ENCODE measurements at regions not wholly inside any gene's neighbourhood (a gene's known extent, or its start where the extent isn't known, plus 50 kb on each side); places are given as distances from the start of the nearest gene placed in this dataset.

DNA sequence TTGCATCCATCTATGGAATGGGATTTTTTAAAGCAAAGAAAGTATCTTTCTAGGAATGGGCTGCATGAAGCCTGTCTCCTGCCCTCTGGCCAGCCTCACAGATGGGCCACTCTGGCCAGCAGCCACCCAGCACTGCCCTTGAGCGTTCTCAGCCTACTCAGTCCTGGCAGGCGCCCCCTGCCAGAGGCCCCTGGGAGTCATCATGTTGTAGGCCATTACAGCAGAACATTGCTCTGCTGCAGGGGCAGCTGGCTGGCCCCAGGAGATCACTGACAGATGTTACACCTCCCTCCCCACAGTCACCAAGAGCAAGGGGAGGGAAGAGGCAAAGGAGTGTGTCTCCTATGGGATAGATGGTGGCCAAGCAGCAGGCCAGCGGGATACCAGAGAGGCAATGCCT is 363.7 kb downstream of the NXPE2 start:
- no peaks in the 10 kb centered on the region for H3K9me3 ChIP-seq
- no peaks in the 10 kb centered on the region for H3K4me1 ChIP-seq
- DNase-seq = no peak
- H3K36me3 ChIP-seq (ENCODE audit: low read depth, missing control alignments) = no peaks in the 10 kb centered on the region
- H3K4me3 ChIP-seq = no peak overlapping the region
- H3K27ac ChIP-seq = no peak overlapping the region
- 70 to 76% methylated on average over 3 of the region's 3 CpGs for WGBS, 2 donors
- intact Hi-C loops (cut with DNase I; ENCODE audit: low total_unique reads) = no loop called here
- no peaks in the 10 kb centered on the region for H3K27me3 ChIP-seq
- TF ChIP-seq POLR2A (IDR thresholded peaks at IDR 0.05) (no peak), CTCF (IDR thresholded peaks at IDR 0.05) (no peak)

DNA sequence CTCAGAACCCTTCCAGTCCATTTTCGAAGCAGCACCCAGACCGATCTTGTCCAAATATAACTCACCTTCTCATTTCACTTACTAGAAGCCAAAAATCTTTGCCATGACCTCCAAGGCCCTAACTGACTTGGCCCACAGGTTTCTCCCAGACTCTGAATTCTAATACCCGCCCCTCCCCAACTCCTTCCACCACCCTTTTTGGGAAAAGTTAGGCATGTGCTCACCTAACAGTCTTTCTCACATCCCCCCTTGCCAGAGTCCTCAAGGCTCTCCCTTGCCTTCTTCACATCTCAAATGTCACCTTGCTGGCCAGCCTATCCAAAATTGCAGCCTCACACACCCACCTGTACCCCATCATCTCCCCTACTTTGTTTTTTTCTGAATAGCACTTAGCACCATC is 369.3 kb downstream of the NXPE2 start:
- DNase-seq = no peak
- H3K36me3 ChIP-seq (ENCODE audit: low read depth, missing control alignments) = no peaks in the 10 kb centered on the region
- no peak overlapping the region for H3K27ac ChIP-seq
- 94 to 98% methylated on average over 3 of the region's 3 CpGs for WGBS, 2 donors
- no peaks in the 10 kb centered on the region for H3K4me1 ChIP-seq
- no peak overlapping the region for H3K4me3 ChIP-seq
- H3K9me3 ChIP-seq = no peaks in the 10 kb centered on the region
- no peaks in the 10 kb centered on the region for H3K27me3 ChIP-seq
- TF ChIP-seq CTCF (IDR thresholded peaks at IDR 0.05) (no peak), POLR2A (IDR thresholded peaks at IDR 0.05) (no peak)
- intact Hi-C loops (cut with DNase I; ENCODE audit: low total_unique reads) = no loop called here

DNA sequence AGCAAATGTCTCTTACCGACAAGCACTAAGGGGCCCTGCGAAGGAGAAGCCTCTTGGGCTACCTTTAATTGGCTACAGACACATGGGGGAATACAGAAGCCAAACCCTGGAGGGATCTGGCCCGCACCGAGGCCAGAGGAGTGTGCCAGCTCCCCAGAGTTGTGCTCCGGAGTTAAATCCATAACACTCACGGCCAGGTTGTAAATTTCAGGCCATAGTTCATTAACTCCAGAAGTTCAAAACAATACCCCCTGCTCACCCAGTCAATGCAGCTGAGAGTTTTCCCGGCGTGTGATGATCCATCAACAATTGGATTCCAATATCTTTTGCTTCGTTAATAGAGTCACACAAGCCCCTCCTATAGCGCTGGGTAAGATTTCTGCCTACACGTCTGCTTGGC is 371.5 kb downstream of the NXPE2 start:
- WGBS, 2 donors = 60 to 65% methylated on average over 11 of the region's 11 CpGs
- intact Hi-C loops (cut with DNase I; ENCODE audit: low total_unique reads) = no loop called here
- H3K4me3 ChIP-seq = no peak overlapping the region
- no peaks in the 10 kb centered on the region for H3K36me3 ChIP-seq (ENCODE audit: low read depth, missing control alignments)
- H3K27me3 ChIP-seq = no peaks in the 10 kb centered on the region
- TF ChIP-seq CTCF (IDR thresholded peaks at IDR 0.05) = no peak
- no peak for TF ChIP-seq POLR2A (IDR thresholded peaks at IDR 0.05)
- no peak for DNase-seq
- H3K4me1 ChIP-seq = no peaks in the 10 kb centered on the region
- no peaks in the 10 kb centered on the region for H3K9me3 ChIP-seq
- no peak overlapping the region for H3K27ac ChIP-seq

DNA sequence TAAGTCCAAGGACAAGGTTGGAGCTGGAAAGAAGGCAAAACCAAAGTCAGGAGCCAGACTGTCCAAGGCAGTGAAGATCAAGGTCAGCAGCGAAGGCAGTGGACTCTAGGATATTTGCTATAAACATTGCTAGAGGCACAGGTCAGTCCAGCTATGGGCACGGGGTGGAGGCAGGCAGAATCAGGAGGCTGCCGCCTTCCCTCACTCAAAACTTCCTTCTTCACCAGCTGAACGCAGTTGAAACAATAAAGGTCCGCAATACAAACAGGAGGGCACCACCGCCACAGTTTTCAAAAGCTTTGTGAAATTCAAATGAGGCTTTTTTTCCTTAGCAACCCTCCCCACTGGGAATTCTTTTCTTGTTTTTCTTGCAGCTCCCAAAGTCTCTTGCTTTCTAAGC is 372.4 kb downstream of the NXPE2 start:
- Histone ChIP-seq H3K27me3 (no peaks in the 10 kb centered on the region), H3K4me1 (no peaks in the 10 kb centered on the region), H3K36me3 (ENCODE audit: low read depth, missing control alignments) (no peaks in the 10 kb centered on the region), H3K4me3 (no peak overlapping the region), H3K27ac (no peak overlapping the region), H3K9me3 (no peaks in the 10 kb centered on the region)
- TF ChIP-seq CTCF (IDR thresholded peaks at IDR 0.05) (no peak), POLR2A (IDR thresholded peaks at IDR 0.05) (no peak)
- WGBS, 2 donors = 55 to 63% methylated on average over 6 of the region's 6 CpGs
- no peak for DNase-seq
- intact Hi-C loops (cut with DNase I; ENCODE audit: low total_unique reads) = no loop called here

GRCh38 chr11:115051938-115052590 is 373.7 kb downstream of the NXPE2 start:
- Histone ChIP-seq H3K27me3 (no peaks in the 10 kb centered on the region), H3K4me1 (no peaks in the 10 kb centered on the region), H3K36me3 (ENCODE audit: low read depth, missing control alignments) (no peaks in the 10 kb centered on the region), H3K9me3 (no peaks in the 10 kb centered on the region), H3K4me3 (no peak overlapping the region), H3K27ac (no peak overlapping the region)
- intact Hi-C loops (cut with DNase I; ENCODE audit: low total_unique reads) = no loop called here
- WGBS, 2 donors = 84 to 90% methylated on average over 6 of the region's 6 CpGs
- no peak for DNase-seq
- TF ChIP-seq POLR2A (IDR thresholded peaks at IDR 0.05) (no peak), CTCF (IDR thresholded peaks at IDR 0.05) (no peak)

Data from testis (tissue), 2 donors.